ENCODE measurements at regions not wholly inside any gene's neighbourhood (a gene's known extent, or its start where the extent isn't known, plus 50 kb on each side); places are given as distances from the start of the nearest gene placed in this dataset.

- TF ChIP-seq FOXK2 (conservative IDR thresholded peaks at IDR 0.05 in 1 of 2, IDR thresholded peaks at IDR 0.05 in 1 of 2; ENCODE audit: low read depth in 2 of 2) (0 out of 4 replicates have a peak, but pooled peaks have one; percentile 15 to 48), TBP (optimal IDR thresholded peaks at IDR 0.05; ENCODE audit: low read depth, low read length) (peak; percentile 28), MTA3 (IDR thresholded peaks at IDR 0.05; ENCODE audit: borderline replicate concordance) (0 out of 2 replicates have a peak, but pooled peaks have one; percentile 48), MCM2 (IDR thresholded peaks at IDR 0.05; ENCODE audit: low read depth) (no peak), LCOR (CRISPR knock-in tag; IDR thresholded peaks at IDR 0.05) (peak; percentile 56; the same call in 1 of the 2 replicates), DMBX1 (CRISPR knock-in tag; IDR thresholded peaks at IDR 0.05; ENCODE audit: borderline replicate concordance) (peak; percentile 77; the same call in 1 of the 2 replicates), ZNF589 (CRISPR knock-in tag; IDR thresholded peaks at IDR 0.05; ENCODE audit: low read depth) (peak; percentile 73; the same call in 1 of the 2 replicates), SLC30A9 (CRISPR knock-in tag; IDR thresholded peaks at IDR 0.05) (no peak), TBL1XR1 (IDR thresholded peaks at IDR 0.05; ENCODE audit: low read length in 2 of 2) (peak in 1 of 2 experiments; percentile 14; a peak in 1 of 4 replicates), SMAD4 (CRISPR knock-in tag; conservative IDR thresholded peaks at IDR 0.05) (0 out of 2 replicates have a peak, but pooled peaks have one; percentile 50), MTF1 (CRISPR knock-in tag; IDR thresholded peaks at IDR 0.05; ENCODE audit: borderline replicate concordance) (no peak), ZNF212 (CRISPR knock-in tag; IDR thresholded peaks at IDR 0.05) (no peak), CBX1 (IDR thresholded peaks at IDR 0.05; ENCODE audit: low read depth) (peak; percentile 83; the same call in 1 of the 2 replicates)
- TF ChIP-seq, protein P1, sequence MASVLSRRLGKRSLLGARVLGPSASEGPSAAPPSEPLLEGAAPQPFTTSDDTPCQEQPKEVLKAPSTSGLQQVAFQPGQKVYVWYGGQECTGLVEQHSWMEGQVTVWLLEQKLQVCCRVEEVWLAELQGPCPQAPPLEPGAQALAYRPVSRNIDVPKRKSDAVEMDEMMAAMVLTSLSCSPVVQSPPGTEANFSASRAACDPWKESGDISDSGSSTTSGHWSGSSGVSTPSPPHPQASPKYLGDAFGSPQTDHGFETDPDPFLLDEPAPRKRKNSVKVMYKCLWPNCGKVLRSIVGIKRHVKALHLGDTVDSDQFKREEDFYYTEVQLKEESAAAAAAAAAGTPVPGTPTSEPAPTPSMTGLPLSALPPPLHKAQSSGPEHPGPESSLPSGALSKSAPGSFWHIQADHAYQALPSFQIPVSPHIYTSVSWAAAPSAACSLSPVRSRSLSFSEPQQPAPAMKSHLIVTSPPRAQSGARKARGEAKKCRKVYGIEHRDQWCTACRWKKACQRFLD (CRISPR knock-in tag; IDR thresholded peaks at IDR 0.05) = peak; percentile 77
- TF ChIP-seq, protein P2, sequence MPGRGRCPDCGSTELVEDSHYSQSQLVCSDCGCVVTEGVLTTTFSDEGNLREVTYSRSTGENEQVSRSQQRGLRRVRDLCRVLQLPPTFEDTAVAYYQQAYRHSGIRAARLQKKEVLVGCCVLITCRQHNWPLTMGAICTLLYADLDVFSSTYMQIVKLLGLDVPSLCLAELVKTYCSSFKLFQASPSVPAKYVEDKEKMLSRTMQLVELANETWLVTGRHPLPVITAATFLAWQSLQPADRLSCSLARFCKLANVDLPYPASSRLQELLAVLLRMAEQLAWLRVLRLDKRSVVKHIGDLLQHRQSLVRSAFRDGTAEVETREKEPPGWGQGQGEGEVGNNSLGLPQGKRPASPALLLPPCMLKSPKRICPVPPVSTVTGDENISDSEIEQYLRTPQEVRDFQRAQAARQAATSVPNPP (IDR thresholded peaks at IDR 0.05; ENCODE audit: borderline replicate concordance, insufficient read depth, insufficient read length) = no peak
- TF ChIP-seq, protein P3, sequence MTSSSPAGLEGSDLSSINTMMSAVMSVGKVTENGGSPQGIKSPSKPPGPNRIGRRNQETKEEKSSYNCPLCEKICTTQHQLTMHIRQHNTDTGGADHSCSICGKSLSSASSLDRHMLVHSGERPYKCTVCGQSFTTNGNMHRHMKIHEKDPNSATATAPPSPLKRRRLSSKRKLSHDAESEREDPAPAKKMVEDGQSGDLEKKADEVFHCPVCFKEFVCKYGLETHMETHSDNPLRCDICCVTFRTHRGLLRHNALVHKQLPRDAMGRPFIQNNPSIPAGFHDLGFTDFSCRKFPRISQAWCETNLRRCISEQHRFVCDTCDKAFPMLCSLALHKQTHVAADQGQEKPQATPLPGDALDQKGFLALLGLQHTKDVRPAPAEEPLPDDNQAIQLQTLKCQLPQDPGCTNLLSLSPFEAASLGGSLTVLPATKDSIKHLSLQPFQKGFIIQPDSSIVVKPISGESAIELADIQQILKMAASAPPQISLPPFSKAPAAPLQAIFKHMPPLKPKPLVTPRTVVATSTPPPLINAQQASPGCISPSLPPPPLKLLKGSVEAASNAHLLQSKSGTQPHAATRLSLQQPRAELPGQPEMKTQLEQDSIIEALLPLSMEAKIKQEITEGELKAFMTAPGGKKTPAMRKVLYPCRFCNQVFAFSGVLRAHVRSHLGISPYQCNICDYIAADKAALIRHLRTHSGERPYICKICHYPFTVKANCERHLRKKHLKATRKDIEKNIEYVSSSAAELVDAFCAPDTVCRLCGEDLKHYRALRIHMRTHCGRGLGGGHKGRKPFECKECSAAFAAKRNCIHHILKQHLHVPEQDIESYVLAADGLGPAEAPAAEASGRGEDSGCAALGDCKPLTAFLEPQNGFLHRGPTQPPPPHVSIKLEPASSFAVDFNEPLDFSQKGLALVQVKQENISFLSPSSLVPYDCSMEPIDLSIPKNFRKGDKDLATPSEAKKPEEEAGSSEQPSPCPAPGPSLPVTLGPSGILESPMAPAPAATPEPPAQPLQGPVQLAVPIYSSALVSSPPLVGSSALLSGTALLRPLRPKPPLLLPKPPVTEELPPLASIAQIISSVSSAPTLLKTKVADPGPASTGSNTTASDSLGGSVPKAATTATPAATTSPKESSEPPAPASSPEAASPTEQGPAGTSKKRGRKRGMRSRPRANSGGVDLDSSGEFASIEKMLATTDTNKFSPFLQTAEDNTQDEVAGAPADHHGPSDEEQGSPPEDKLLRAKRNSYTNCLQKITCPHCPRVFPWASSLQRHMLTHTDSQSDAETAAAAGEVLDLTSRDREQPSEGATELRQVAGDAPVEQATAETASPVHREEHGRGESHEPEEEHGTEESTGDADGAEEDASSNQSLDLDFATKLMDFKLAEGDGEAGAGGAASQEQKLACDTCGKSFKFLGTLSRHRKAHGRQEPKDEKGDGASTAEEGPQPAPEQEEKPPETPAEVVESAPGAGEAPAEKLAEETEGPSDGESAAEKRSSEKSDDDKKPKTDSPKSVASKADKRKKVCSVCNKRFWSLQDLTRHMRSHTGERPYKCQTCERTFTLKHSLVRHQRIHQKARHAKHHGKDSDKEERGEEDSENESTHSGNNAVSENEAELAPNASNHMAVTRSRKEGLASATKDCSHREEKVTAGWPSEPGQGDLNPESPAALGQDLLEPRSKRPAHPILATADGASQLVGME (CRISPR knock-in tag; IDR thresholded peaks at IDR 0.05) = 0 out of 2 replicates have a peak, but pooled peaks have one; percentile 52
Measured at GRCh38 chr12:131242741-131243496, 289.2 kb downstream of the ADGRD1 start (continued).
